ENCODE measurements at regions not wholly inside any gene's neighbourhood (a gene's known extent, or its start where the extent isn't known, plus 50 kb on each side); places are given as distances from the start of the nearest gene placed in this dataset.
A peak's percentile ranks its signal among the peaks of the same experiment; 100 is the strongest.

GRCh38 chr18:22639026-22639463 is 221.3 kb upstream of the CTAGE1 start:
- DNase-seq: no peak
- intact Hi-C loops (cut with DNase I): no loop called here

GRCh38 chr18:22639561-22639960 is 221.8 kb upstream of the CTAGE1 start:
- Histone ChIP-seq H3K27ac (no peak overlapping the region), H3K4me3 (no peak overlapping the region), H3K9ac (ENCODE audit: low read depth in 2 of 2, low read length in 2 of 2) (no peak overlapping the region), H3K36me3 (no peaks in the 10 kb centered on the region), H3K4me1 (no peaks in the 10 kb centered on the region), H3K9me3 (no peaks in the 10 kb centered on the region), H3K27me3 (no peaks in the 10 kb centered on the region)
- intact Hi-C loops (cut with DNase I): no loop called here
- DNase-seq: no peak
- no peak for TF ChIP-seq CTCF (IDR thresholded peaks at IDR 0.05)

More at GRCh38 chr18:22639026-22639463, 221.3 kb upstream of the CTAGE1 start:
- TF ChIP-seq CTCF (IDR thresholded peaks at IDR 0.05): no peak
- no peak overlapping the region for H3K27ac ChIP-seq
- no peak overlapping the region for H3K9ac ChIP-seq (ENCODE audit: low read depth in 2 of 2, low read length in 2 of 2)
- no peaks in the 10 kb centered on the region for H3K36me3 ChIP-seq
- H3K4me1 ChIP-seq: no peaks in the 10 kb centered on the region
- no peaks in the 10 kb centered on the region for H3K9me3 ChIP-seq
- no peaks in the 10 kb centered on the region for H3K27me3 ChIP-seq
- H3K4me3 ChIP-seq: no peak overlapping the region

GRCh38 chr18:22640281-22640842 is 222.6 kb upstream of the CTAGE1 start:
- Histone ChIP-seq H3K4me1 (no peaks in the 10 kb centered on the region), H3K27me3 (no peaks in the 10 kb centered on the region), H3K9ac (ENCODE audit: low read depth in 2 of 2, low read length in 2 of 2) (no peak overlapping the region), H3K36me3 (no peaks in the 10 kb centered on the region), H3K4me3 (no peak overlapping the region), H3K9me3 (no peaks in the 10 kb centered on the region), H3K27ac (no peak overlapping the region)
- no peak for TF ChIP-seq CTCF (IDR thresholded peaks at IDR 0.05)
- DNase-seq: peak; percentile 17
- intact Hi-C loops (cut with DNase I): no loop called here

- Histone ChIP-seq H3K4me1 (no peaks in the 10 kb centered on the region), H3K9ac (ENCODE audit: low read depth in 2 of 2, low read length in 2 of 2) (no peak overlapping the region), H3K27ac (no peak overlapping the region), H3K9me3 (no peaks in the 10 kb centered on the region), H3K4me3 (no peak overlapping the region), H3K36me3 (no peaks in the 10 kb centered on the region), H3K27me3 (no peaks in the 10 kb centered on the region)
- TF ChIP-seq CTCF (IDR thresholded peaks at IDR 0.05): no peak
- no peak for DNase-seq
- intact Hi-C loops (cut with DNase I): no loop called here
Measured at GRCh38 chr18:22641958-22642357, 224.2 kb upstream of the CTAGE1 start.

GRCh38 chr18:22643731-22644130 is 226.0 kb upstream of the CTAGE1 start:
- H3K9me3 ChIP-seq: no peaks in the 10 kb centered on the region
- intact Hi-C loops (cut with DNase I): no loop called here
- H3K4me1 ChIP-seq: no peaks in the 10 kb centered on the region
- H3K27ac ChIP-seq: no peak overlapping the region
- no peak for TF ChIP-seq CTCF (IDR thresholded peaks at IDR 0.05)
- no peak overlapping the region for H3K4me3 ChIP-seq
- H3K27me3 ChIP-seq: no peaks in the 10 kb centered on the region
- no peak for DNase-seq
- no peak overlapping the region for H3K9ac ChIP-seq (ENCODE audit: low read depth in 2 of 2, low read length in 2 of 2)
- no peaks in the 10 kb centered on the region for H3K36me3 ChIP-seq

Data from colonic mucosa (tissue), 4 donors.